Tibial artery (tissue), 4 donors: ENCODE measurements at regions not wholly inside any gene's neighbourhood (a gene's known extent, or its start where the extent isn't known, plus 50 kb on each side); places are given as distances from the start of the nearest gene placed in this dataset.

Experiments
- DNase-seq, 2 donors: peaks; one replicate each; pipeline ENCODE4 v3.0.0-alpha.2; 2019
- H3K27ac ChIP-seq, 2 donors: fragments of 200-600 bp; sonication (generic) in 1 of 2; 1 replicate in 1 of 2; 2 replicates in 1 of 2; pipeline ENCODE4 v1.5.1; 2018 to 2019; ENCODE audit warnings: mild to moderate bottlenecking in 1 of 2
- H3K27me3 ChIP-seq, 2 donors: fragments of 200-600 bp; sonication (generic) in 1 of 2; one replicate each; pipeline versions ENCODE4 v1.5.1 to v1.6.0; 2016 to 2019
- H3K36me3 ChIP-seq, 3 donors: fragments of 200-600 bp; sonication (generic) in 2 of 3; one replicate each; pipeline ENCODE4 v1.5.1; 2016 to 2019; ENCODE audit warnings: mild to moderate bottlenecking in 2 of 3
- H3K4me1 ChIP-seq, 4 donors: fragments of 200-600 bp; sonication (generic) in 2 of 4; 1 replicate in 3 of 4; 2 replicates in 1 of 4; pipeline ENCODE4 v1.5.1; 2016 to 2019
- H3K4me3 ChIP-seq, 2 donors: fragments of 200-600 bp; sonication (generic) in 1 of 2; 1 replicate in 1 of 2; 2 replicates in 1 of 2; pipeline ENCODE4 v1.5.1; 2018 to 2019; ENCODE audit warnings: mild to moderate bottlenecking in 2 of 2
- H3K9me3 ChIP-seq, 3 donors: fragments of 200-600 bp; sonication (generic) in 1 of 3; one replicate each; pipeline ENCODE4 v1.5.1; 2016 to 2019
- CTCF ChIP-seq, 2 experiments: fragments of 200-600 bp in 1 of 2; fragments of 450-650 bp in 1 of 2; IDR thresholded peaks; one replicate each; pipeline ENCODE4 v1.5.1; 2017 to 2019; ENCODE audit warnings: antibody characterized with exemption in 2 of 2, mild to moderate bottlenecking in 1 of 2, moderate library complexity in 1 of 2
- intact Hi-C: fragments of 100-400 bp; cut with DNase I; formaldehyde crosslinking; loops from one replicate; pipeline ENCODE4 v1.15.0; 2023; ENCODE audit warnings: low total_unique reads

- Histone ChIP-seq H3K4me3 (no peak overlapping the region), H3K36me3 (no peaks in the 10 kb centered on the region), H3K27me3 (peaks cover 0 to 27% of the 10 kb centered on the region in 2 donors), H3K9me3 (no peaks in the 10 kb centered on the region), H3K27ac (no peak overlapping the region), H3K4me1 (no peaks in the 10 kb centered on the region)
- no peak for DNase-seq
- TF ChIP-seq CTCF (IDR thresholded peaks at IDR 0.05), result no peak
- intact Hi-C loops, result no loop called here
These were observed 180.1 kb downstream of the C1orf94 start for GRCh38 chr1:34356853-34357252.

- intact Hi-C loops, result no loop called here
- H3K9me3 ChIP-seq, result no peaks in the 10 kb centered on the region
- no peak overlapping the region for H3K4me3 ChIP-seq
- no peaks in the 10 kb centered on the region for H3K4me1 ChIP-seq
- no peak for TF ChIP-seq CTCF (IDR thresholded peaks at IDR 0.05)
- H3K36me3 ChIP-seq, result no peaks in the 10 kb centered on the region
- peaks cover 0 to 27% of the 10 kb centered on the region in 2 donors for H3K27me3 ChIP-seq
- H3K27ac ChIP-seq, result no peak overlapping the region
- no peak for DNase-seq
These were observed 181.9 kb downstream of the C1orf94 start for GRCh38 chr1:34358636-34359035.

GRCh38 chr1:34359411-34359810 is 182.7 kb downstream of the C1orf94 start:
- no peaks in the 10 kb centered on the region for H3K4me1 ChIP-seq
- TF ChIP-seq CTCF (IDR thresholded peaks at IDR 0.05), result no peak
- no peak for DNase-seq
- no peak overlapping the region for H3K27ac ChIP-seq
- no peak overlapping the region for H3K4me3 ChIP-seq
- no peaks in the 10 kb centered on the region for H3K9me3 ChIP-seq
- intact Hi-C loops, result no loop called here
- peaks cover 0 to 27% of the 10 kb centered on the region in 2 donors for H3K27me3 ChIP-seq
- H3K36me3 ChIP-seq, result no peaks in the 10 kb centered on the region

- H3K4me3 ChIP-seq, result no peak overlapping the region
- intact Hi-C loops, result no loop called here
- no peaks in the 10 kb centered on the region for H3K36me3 ChIP-seq
- peaks cover 0 to 27% of the 10 kb centered on the region in 2 donors for H3K27me3 ChIP-seq
- H3K27ac ChIP-seq, result no peak overlapping the region
- no peak for TF ChIP-seq CTCF (IDR thresholded peaks at IDR 0.05)
- no peaks in the 10 kb centered on the region for H3K9me3 ChIP-seq
- DNase-seq, result no peak
- H3K4me1 ChIP-seq, result no peaks in the 10 kb centered on the region
These were observed 183.9 kb downstream of the C1orf94 start for GRCh38 chr1:34360574-34360973.

- no peak overlapping the region for H3K4me3 ChIP-seq
- H3K4me1 ChIP-seq, result no peaks in the 10 kb centered on the region
- no peaks in the 10 kb centered on the region for H3K9me3 ChIP-seq
- no peaks in the 10 kb centered on the region for H3K36me3 ChIP-seq
- peaks cover 0 to 21% of the 10 kb centered on the region in 2 donors for H3K27me3 ChIP-seq
- intact Hi-C loops, result no loop called here
- DNase-seq, result no peak
- TF ChIP-seq CTCF (IDR thresholded peaks at IDR 0.05), result no peak
- no peak overlapping the region for H3K27ac ChIP-seq
These were observed 184.4 kb downstream of the C1orf94 start for GRCh38 chr1:34361121-34361520.

GRCh38 chr1:34361781-34362357 is 185.2 kb downstream of the C1orf94 start:
- Histone ChIP-seq H3K9me3 (no peaks in the 10 kb centered on the region), H3K36me3 (no peaks in the 10 kb centered on the region), H3K27ac (no peak overlapping the region), H3K27me3 (peaks cover 0 to 19% of the 10 kb centered on the region in 2 donors), H3K4me1 (no peaks in the 10 kb centered on the region), H3K4me3 (no peak overlapping the region)
- intact Hi-C loops, result no loop called here
- no peak for DNase-seq
- no peak for TF ChIP-seq CTCF (IDR thresholded peaks at IDR 0.05)
